Upper lobe of left lung (tissue), 4 donors: ENCODE measurements at regions not wholly inside any gene's neighbourhood (a gene's known extent, or its start where the extent isn't known, plus 50 kb on each side); places are given as distances from the start of the nearest gene placed in this dataset.

Experiments
- POLR2A ChIP-seq, 4 donors: fragments of 450-650 bp; IDR thresholded peaks; one replicate each; pipeline ENCODE4 v1.5.1; 2016 to 2017; ENCODE audit warnings: antibody characterized with exemption in 4 of 4, mild to moderate bottlenecking in 2 of 4
- TF ChIP-seq, protein P1 (sequence below), 6 experiments: fragments of 450-650 bp in 4 of 6; fragments of 200-600 bp in 2 of 6; sonication (generic) in 2 of 6; IDR thresholded peaks; one replicate each; pipeline ENCODE4 v1.5.1; 2016 to 2019; ENCODE audit warnings: antibody characterized with exemption in 6 of 6

DNA sequence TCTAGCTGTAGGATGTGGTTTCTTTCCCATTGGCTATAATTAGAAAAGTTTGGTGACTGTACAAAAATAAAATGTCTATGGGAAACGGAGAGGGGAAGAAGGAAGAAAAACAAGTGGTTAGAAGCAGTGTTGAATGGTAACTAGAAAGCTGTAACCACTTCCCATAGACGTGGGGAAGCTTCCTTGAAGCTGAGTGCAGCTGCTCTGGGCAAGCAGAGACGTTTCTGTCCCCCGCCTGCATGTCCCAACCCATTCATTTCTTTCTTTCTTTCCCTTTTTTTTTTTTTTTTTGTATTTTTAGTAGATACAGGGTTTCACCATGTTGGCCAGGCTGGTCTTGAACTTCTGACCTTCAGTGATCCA lies 367.8 kb upstream of the HS6ST1 start:
- TF ChIP-seq, protein P1, sequence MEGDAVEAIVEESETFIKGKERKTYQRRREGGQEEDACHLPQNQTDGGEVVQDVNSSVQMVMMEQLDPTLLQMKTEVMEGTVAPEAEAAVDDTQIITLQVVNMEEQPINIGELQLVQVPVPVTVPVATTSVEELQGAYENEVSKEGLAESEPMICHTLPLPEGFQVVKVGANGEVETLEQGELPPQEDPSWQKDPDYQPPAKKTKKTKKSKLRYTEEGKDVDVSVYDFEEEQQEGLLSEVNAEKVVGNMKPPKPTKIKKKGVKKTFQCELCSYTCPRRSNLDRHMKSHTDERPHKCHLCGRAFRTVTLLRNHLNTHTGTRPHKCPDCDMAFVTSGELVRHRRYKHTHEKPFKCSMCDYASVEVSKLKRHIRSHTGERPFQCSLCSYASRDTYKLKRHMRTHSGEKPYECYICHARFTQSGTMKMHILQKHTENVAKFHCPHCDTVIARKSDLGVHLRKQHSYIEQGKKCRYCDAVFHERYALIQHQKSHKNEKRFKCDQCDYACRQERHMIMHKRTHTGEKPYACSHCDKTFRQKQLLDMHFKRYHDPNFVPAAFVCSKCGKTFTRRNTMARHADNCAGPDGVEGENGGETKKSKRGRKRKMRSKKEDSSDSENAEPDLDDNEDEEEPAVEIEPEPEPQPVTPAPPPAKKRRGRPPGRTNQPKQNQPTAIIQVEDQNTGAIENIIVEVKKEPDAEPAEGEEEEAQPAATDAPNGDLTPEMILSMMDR (IDR thresholded peaks at IDR 0.05): no peak
- TF ChIP-seq POLR2A (IDR thresholded peaks at IDR 0.05): no peak
